Pons (tissue), 1 donor: ENCODE measurements at regions not wholly inside any gene's neighbourhood (a gene's known extent, or its start where the extent isn't known, plus 50 kb on each side); places are given as distances from the start of the nearest gene placed in this dataset.
"Not testable (repeated sequence)": the region's sequence is repeated elsewhere in the genome, so short reads cannot be mapped to it uniquely, and the experiment has no call there.

ENCODE experiments used
- DNase-seq: peaks from one replicate; pipeline ENCODE4 v3.0.0-alpha.2; 2016; ENCODE audit warnings: low spot score

- DNase-seq: no peak
These were observed 93.7 kb upstream of the ID2 start for GRCh38 chr2:8587920-8588830.

DNA sequence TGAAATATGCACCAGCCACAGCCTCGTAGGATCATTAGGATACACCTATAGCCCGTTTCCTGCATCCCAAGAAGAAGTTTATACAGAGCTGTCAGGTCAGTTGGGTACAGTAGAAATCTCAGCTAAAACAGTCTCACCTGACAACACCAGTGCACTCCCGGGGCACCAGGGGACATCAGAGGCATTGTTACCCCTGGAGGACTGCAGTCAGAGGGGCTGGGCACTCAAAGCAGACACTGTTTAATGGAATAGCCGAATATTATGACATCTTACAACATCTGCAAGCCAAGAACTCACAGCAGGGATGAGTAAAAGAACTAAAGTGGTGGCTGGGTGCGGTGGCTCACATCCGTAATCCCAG lies 93.0 kb upstream of the ID2 start:
- DNase-seq: no peak

DNA sequence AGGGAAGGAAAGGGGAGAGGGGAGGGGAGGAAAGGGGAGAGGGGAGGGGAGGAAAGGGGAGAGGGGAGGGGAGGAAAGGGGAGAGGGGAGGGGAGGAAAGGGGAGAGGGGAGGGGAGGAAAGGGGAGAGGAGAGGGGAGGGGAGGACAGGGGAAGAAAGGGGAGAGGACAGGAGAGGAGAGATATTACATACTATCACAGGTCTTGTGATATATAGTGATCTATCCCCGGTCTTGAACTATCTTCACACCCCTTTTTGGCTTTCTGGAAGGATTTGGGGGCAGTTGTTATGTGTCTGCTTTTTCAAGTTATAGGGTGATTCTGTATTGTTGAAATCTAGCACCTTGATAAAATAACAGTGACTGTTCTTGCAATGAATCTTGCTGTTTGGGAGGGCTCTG lies 92.1 kb upstream of the ID2 start:
- DNase-seq: no peak

DNA sequence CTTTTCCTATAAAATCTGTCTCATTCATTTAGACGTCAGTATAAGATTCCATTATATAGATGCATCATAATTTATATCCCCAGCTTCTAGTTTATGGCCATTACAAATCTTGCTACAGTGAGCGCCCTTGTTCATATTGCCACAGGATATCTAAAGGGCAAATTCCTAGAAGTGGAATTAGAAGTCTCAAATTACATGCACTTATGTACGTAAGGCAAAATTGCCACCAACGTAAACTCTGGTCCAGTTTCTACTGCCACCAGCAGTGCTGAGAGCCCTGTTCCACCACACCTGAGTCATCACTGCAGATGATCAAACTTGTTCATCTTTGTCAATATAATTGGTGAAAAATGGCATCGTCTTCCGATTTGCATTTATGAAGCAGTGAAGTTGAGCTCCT lies 90.9 kb upstream of the ID2 start:
- DNase-seq: no peak

DNA sequence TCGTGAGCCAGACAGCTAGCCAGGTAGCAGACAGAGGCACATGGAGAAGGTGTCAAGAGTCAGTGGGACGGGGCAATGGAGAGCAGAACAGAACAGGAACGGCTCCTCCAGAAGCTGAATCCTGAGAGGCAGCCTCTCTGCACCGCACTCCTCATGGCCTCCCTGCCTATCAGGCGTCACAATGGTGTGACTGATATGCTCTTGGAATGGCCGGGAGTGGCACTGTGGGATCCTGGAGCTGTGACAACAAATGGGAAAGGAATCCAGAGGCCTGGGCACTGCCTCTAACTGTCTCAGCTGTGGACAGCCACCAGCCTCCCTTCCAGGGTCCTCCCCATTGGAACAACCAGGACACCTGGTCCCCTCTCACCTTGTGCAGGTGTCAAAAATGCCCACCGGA lies 89.1 kb upstream of the ID2 start:
- no peak for DNase-seq

DNA sequence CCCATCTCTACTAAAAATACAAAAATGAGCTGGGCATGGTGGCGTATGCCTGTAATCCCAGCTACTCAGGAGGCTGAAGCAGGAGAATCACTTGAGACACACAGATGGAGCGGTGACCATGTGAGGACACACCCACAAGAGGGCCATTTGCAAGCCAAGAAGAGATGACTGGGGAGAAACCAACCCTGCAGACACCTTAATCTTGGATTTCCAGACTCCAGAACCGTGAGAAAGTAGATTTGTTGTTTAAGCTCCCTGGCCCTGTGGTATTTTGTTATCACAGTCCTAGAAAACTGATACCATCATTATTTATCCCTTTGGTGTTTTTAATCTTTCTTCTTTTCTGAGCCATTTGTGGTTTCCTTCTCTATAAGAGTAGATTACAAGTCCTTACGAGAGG lies 88.6 kb upstream of the ID2 start:
- DNase-seq: no peak

DNA sequence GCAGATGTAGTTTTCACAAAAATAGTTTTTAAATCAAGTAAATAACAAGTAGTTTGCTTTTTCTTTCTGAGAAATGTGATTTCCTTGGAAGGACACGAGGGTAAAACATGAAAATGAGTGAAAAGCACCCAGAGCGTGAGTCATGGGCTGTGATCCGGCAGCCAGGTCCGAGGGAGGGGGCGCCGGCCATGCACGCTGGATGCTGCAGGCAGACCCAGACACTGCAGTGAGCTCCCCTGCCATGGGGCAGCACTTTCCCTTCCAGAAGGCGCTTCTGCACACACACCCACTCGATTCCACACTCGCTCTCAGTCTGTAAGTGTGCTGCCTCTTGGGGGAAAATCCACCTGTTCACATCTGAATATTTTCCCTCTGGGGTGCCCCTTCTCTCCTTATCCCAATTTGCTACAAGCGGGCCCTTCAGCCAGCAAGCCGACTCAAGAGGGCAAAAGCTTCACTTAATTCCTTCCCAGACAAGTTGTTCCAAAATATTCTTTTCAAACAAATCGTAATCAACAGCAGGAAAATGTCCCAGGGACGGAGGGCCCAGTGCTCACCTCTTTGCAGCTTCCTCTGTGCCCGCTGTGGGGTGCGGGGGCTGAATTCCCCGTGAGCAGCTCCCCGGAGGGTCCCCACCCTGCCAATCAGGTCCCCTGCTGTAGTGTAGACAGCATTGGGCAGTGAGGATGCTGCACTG lies 87.0 kb upstream of the ID2 start:
- no peak for DNase-seq

- DNase-seq: no peak
These were observed 86.4 kb upstream of the ID2 start for GRCh38 chr2:8595428-8595805.

GRCh38 chr2:8595811-8596600 lies 85.8 kb upstream of the ID2 start:
- no peak for DNase-seq

DNA sequence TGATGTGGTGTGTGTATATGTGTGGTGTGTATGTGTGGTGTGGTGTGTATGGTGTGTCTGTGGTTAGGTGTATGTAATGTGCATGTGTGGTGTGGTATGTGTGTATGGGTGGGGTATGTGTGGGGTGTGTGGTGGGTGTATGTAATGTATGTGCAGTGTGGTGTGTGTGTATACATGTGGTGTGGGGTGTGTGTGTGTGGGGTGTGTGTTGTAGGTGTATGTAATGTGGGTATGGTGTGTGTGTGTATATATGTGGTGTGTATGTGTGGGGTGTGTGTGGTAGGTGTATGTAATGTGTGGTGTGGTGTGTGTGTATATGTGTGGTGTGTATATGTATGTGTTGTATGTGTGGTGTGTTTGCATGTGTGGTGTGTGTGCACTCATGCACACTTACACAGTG lies 84.8 kb upstream of the ID2 start:
- no peak for DNase-seq

- no peak for DNase-seq
These were observed 84.2 kb upstream of the ID2 start for GRCh38 chr2:8597559-8598225.

DNA sequence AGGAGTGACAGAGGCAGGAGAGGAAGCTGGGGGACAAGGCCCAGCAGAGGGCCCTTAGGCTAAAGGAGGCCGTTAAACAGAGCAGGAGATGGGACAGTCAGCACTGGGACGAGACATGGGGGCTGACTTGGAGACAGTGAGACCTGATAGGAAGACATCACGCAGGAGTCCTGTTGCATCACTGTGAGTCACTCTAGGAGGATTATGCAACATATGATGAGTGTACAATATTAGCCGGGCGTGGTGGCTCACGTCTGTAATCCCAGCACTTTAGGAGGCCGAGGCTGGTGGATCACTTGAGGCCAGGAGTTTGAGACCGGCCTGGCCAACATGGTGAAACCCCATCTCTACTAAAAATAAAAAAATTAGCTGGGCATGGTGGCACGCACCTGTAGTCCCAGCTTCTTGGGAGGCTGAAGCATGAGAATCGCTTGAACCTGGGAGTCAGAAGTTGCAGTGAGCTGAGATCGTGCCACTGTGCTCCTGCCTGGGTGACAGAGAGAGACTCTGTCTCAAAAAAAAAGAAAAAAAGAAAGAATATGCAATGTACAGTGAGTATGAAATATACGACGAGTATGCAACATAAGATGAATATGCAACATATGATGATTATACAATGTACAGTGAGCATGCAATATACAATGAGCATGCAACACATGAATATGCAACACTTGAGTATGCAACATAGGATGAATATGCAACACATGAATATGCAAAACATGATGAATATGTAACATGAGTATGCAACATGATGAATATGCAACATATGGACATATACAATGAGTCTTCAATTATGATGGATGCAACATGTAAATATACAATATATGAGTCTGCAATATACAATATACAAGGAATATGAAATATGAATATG lies 83.3 kb upstream of the ID2 start:
- no peak for DNase-seq

DNA sequence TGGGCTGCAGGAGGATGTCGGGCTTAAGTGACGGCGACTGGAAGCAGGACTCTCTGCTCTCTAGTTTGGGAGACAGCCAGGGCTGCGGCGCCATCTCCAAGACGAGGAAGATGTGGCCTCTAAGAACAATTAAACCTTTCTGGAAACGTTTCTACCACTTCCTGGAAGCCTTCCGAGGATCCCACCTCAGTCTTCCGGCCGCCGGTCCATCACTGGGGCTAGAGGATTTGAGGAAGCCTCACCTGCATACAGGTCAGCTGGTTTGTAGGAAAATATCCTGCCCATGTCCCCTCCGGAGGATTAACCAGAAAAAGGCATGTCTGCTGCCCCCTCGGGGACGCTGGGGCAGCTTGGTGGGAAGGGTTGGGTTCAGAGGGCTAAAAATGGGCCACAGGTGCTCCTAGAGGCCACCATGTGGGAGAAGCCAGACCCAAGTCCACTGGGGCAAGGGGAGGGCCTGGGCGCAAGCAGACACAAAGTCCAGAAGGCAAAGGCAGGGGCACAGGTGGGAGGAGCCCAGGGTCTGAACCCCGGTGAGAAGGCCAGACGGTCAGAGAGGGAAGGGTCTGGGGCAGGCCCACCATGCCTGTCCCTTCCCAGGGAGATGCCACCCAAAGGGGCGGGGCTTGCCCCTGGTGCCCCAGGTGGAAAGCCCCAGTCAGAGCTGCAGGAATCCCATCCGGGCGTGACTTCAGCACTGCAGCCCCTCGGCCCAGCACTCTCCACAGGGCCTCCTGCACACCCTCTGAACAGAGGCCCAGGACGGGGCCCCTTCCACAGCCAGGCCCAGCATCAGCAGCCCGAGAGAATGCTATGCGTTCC lies 82.2 kb upstream of the ID2 start:
- DNase-seq: no peak

GRCh38 chr2:8600456-8600855 lies 81.4 kb upstream of the ID2 start:
- DNase-seq: no peak

DNA sequence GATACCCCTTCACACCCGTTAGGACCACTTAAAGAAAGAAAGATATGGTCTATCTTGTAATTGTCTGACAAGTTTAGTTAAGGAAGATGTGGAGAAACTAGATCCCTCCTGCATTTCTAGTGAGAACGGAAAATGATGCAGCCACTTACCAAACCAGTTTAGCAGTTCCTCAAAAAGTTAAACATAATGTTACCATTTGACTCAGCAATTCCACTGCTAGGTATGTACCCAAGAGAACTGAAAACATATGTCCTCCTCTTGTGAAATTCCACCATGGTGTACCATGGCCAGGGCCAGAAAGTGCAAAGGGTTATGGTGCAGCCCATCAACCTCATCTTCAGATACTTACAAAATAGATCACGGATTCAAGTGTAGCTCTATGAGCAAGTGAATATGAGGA lies 79.0 kb upstream of the ID2 start:
- peak; percentile 70 for DNase-seq

GRCh38 chr2:8603356-8603755 lies 78.5 kb upstream of the ID2 start:
- DNase-seq: not testable (repeated sequence)

DNA sequence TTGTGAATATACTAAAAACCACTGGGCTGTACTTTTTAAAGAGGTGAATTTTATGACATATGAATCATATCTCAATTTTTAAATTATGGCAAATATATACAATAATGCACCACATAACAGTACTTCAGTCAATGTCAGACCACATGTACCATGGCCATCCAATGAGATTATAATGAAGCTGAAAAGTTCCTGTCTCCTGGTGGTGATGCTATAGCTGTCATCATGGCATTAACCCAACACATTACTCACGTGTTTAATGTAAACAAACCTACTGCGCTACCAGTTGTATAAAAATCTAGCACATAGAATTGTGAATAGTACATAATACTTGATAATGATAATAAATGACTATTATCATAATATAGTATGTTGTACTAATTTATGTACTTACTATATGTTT lies 77.6 kb upstream of the ID2 start:
- DNase-seq: no peak

- no peak for DNase-seq
These were observed 76.3 kb upstream of the ID2 start for GRCh38 chr2:8605351-8606065.

GRCh38 chr2:8606226-8606625 lies 75.6 kb upstream of the ID2 start:
- no peak for DNase-seq
